Nephron progenitor cell (in vitro differentiated cells): ENCODE measurements at regions not wholly inside any gene's neighbourhood (a gene's known extent, or its start where the extent isn't known, plus 50 kb on each side); places are given as distances from the start of the nearest gene placed in this dataset.
"Not testable (repeated sequence)": the region's sequence is repeated elsewhere in the genome, so short reads cannot be mapped to it uniquely, and the experiment has no call there.

Experiments
- DNase-seq: peaks from one replicate; pipeline ENCODE4 v3.0.0; 2021
- H3K27ac Mint-ChIP-seq: 2 replicates; pipeline ENCODE4 v1.8.0; 2021; ENCODE audit warnings: mild to moderate bottlenecking, moderate library complexity, mixed read lengths
- H3K27me3 Mint-ChIP-seq: 2 replicates; pipeline ENCODE4 v1.8.0; 2021; ENCODE audit warnings: mild to moderate bottlenecking, low read depth, mixed read lengths; ENCODE audit not compliant: poor library complexity
- H3K36me3 Mint-ChIP-seq: 2 replicates; pipeline ENCODE4 v1.8.0; 2021; ENCODE audit warnings: low read depth, mixed read lengths
- H3K4me1 Mint-ChIP-seq: 2 replicates; pipeline ENCODE4 v1.8.0; 2021; ENCODE audit warnings: mixed read lengths
- H3K4me3 Mint-ChIP-seq: 2 replicates; pipeline ENCODE4 v1.8.0; 2021; ENCODE audit warnings: mild to moderate bottlenecking, moderate library complexity, mixed read lengths
- H3K9me3 Mint-ChIP-seq: 2 replicates; pipeline ENCODE4 v1.8.0; 2021; ENCODE audit warnings: mild to moderate bottlenecking, moderate library complexity, mixed read lengths
- TF ChIP-seq, protein P1 (sequence below): fragments of 200-600 bp; sonication (generic); IDR thresholded peaks from 2 replicates; pipeline ENCODE4 v1.5.0; 2021; ENCODE audit warnings: antibody characterized with exemption

DNA sequence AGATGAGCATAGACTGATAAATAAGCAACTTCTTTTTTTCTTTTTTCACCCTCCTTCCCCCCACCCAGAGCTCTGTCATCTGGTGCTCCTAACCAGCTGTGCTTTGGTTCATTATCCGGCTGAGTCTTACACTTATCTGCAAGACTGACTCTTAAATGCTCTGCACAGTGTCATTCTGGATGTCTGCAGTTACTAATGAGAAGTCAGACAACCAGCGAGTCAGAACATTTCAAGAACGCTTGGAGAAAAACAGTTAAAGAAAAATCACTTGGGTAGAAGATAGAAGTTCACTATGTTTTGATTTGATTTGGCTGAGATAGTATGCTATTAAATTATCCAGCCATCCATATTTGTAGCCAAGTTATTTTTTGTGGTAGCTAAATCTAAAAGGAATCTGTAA, 328.9 kb upstream of the PRICKLE1 start:
- Mint-ChIP-seq H3K4me1 (peaks cover 46% of the 10 kb centered on the region), H3K36me3 (no peaks in the 10 kb centered on the region), H3K27me3 (no peaks in the 10 kb centered on the region), H3K27ac (no peak overlapping the region), H3K9me3 (peaks cover 4% of the 10 kb centered on the region), H3K4me3 (no peak overlapping the region)
- DNase-seq: no peak
- TF ChIP-seq, protein P1, sequence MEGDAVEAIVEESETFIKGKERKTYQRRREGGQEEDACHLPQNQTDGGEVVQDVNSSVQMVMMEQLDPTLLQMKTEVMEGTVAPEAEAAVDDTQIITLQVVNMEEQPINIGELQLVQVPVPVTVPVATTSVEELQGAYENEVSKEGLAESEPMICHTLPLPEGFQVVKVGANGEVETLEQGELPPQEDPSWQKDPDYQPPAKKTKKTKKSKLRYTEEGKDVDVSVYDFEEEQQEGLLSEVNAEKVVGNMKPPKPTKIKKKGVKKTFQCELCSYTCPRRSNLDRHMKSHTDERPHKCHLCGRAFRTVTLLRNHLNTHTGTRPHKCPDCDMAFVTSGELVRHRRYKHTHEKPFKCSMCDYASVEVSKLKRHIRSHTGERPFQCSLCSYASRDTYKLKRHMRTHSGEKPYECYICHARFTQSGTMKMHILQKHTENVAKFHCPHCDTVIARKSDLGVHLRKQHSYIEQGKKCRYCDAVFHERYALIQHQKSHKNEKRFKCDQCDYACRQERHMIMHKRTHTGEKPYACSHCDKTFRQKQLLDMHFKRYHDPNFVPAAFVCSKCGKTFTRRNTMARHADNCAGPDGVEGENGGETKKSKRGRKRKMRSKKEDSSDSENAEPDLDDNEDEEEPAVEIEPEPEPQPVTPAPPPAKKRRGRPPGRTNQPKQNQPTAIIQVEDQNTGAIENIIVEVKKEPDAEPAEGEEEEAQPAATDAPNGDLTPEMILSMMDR: no peak

DNA sequence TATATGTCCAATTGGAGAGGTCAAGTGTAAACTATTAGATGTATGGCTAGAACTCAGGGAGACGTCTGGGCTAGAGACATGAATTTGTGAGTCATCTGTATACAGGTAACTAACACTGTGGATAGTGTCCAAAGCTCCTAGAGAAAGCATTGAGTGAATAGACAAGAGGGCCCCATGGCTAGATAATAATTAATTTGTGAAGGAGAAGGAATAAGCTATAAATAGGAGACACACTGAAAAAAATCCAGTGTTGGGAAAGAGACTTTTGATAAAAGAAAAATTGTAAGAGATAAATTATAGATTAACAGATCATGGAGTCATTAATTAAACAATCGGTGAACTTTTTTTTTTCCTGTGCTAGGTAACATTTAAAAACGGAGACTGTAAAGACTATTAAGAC, 326.6 kb upstream of the PRICKLE1 start:
- Mint-ChIP-seq H3K4me3 (no peak overlapping the region), H3K4me1 (peaks cover 23% of the 10 kb centered on the region), H3K27ac (no peak overlapping the region), H3K36me3 (peaks cover 8% of the 10 kb centered on the region), H3K27me3 (no peaks in the 10 kb centered on the region), H3K9me3 (peaks cover 15% of the 10 kb centered on the region)
- TF ChIP-seq, protein P1: no peak
- no peak for DNase-seq

DNA sequence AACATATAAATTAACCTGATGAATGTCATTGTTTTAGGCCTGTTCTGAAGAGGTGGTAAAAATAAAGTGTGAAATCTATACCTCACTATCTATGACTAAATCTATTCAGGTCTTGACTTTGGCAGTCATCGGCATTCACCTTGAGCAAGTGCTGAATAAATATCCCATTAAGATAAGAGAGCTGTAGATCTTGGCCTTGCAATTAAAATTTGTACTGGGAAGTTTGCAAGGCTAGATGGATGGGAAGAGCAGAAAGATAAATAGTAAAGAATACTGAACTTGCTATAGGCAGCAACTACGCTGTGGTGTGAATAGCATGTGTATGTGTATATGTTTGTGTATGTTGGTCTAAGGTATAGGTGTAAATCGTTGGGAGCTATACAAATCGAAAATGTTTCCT, 325.9 kb upstream of the PRICKLE1 start:
- Mint-ChIP-seq H3K27ac (no peak overlapping the region), H3K4me1 (peaks cover 21% of the 10 kb centered on the region), H3K9me3 (peaks cover 21% of the 10 kb centered on the region)

DNA sequence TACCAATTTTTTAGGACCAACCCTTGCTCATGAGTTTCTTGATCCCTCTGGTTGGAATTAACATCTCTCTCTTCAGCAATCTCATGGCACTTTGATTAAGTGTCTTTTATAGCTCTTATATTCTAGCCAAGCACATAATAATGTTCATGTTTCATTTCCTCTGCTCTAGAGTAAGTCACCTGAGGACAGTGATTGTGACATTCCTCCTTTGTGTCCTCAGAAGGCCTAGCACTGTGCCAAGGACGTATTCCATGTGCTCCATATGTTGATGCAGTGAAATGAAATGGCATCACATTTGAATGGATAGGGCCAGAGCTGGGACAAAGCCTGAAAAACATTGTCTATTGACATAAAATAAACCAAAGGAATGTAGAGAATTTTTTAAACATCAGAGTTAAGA, 322.8 kb upstream of the PRICKLE1 start:
- Mint-ChIP-seq H3K4me1 (peaks cover 5% of the 10 kb centered on the region), H3K27ac (no peak overlapping the region), H3K9me3 (peaks cover 27% of the 10 kb centered on the region), H3K36me3 (peaks cover 8% of the 10 kb centered on the region), H3K4me3 (no peak overlapping the region), H3K27me3 (no peaks in the 10 kb centered on the region)
- no peak for DNase-seq
- TF ChIP-seq, protein P1: no peak

More for the DNA sequence above, 325.9 kb upstream of the PRICKLE1 start:
- Mint-ChIP-seq H3K4me3 (no peak overlapping the region), H3K36me3 (peaks cover 8% of the 10 kb centered on the region), H3K27me3 (no peaks in the 10 kb centered on the region)
- no peak for DNase-seq
- TF ChIP-seq, protein P1: no peak

DNA sequence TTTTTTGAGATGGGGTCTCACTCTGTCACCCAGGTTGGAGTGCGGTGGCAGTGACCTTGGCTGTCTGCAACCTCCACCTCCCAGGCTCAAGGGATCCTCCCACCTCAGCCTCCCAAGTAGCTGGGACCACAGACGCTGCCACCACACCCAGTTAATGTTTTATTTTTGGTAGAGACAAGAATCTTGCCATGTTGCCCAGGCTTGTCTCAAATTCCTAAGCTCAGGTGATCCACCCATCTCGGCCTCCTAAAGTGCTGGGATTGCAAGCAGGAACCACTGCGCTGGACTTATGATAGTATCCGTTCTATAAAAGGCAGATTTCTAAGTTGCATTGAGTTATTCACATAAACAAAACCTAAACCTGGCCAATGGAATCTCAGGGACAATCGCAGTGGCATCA, 321.1 kb upstream of the PRICKLE1 start:
- no peak overlapping the region for H3K4me3 Mint-ChIP-seq
- H3K36me3 Mint-ChIP-seq: peaks cover 18% of the 10 kb centered on the region
- H3K27ac Mint-ChIP-seq: no peak overlapping the region
- H3K4me1 Mint-ChIP-seq: no peaks in the 10 kb centered on the region
- DNase-seq: no peak
- H3K27me3 Mint-ChIP-seq: no peaks in the 10 kb centered on the region
- TF ChIP-seq, protein P1: no peak
- peaks cover 44% of the 10 kb centered on the region for H3K9me3 Mint-ChIP-seq

DNA sequence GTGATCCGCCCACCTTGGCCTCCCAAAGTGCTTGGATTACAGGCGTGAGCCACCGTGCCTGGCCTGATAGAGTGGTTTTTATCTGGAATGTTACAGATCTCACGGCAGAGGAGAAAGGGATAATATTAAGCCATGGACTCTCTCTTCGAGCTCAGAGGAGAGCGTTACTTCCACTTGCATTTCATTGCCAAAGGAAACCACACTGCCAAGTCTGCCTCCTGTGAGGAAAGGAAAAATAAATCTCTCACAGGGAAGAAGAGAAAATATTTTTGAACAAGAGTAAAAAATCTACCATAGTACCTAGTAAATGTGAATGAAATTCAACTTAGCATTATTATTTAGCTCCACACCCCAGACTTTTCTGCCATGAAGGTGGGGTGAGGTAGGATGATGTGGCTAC, 319.2 kb upstream of the PRICKLE1 start:
- peaks cover 4% of the 10 kb centered on the region for H3K27me3 Mint-ChIP-seq
- TF ChIP-seq, protein P1: no peak
- no peaks in the 10 kb centered on the region for H3K4me1 Mint-ChIP-seq
- no peak overlapping the region for H3K27ac Mint-ChIP-seq
- DNase-seq: no peak
- H3K9me3 Mint-ChIP-seq: peaks cover 40% of the 10 kb centered on the region
- no peak overlapping the region for H3K4me3 Mint-ChIP-seq
- H3K36me3 Mint-ChIP-seq: peaks cover 18% of the 10 kb centered on the region

DNA sequence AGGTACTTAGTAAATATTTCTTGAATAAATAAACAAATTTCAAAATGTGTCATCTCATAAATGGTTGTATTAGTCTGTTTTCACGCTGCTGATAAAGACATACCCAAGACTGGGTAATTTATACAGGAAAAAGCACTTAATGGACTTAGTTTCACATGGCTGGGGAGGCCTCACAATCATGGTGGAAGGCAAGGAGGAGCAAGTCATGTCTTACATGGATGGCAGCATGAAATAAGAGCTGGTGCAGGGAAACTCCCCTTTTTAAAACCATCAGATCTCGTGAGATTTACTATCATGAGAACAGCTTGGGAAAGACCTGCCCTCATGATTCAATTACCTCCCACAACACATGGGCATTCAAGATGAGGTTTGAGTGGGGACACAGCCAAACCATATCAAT, 317.3 kb upstream of the PRICKLE1 start:
- H3K27me3 Mint-ChIP-seq, H3K4me3 Mint-ChIP-seq, H3K27ac Mint-ChIP-seq, H3K4me1 Mint-ChIP-seq, DNase-seq: not testable (repeated sequence)
- Mint-ChIP-seq H3K36me3 (peaks cover 14% of the 10 kb centered on the region), H3K9me3 (peaks cover 35% of the 10 kb centered on the region)
